HEK293T (cell line): ENCODE measurements at regions not wholly inside any gene's neighbourhood (a gene's known extent, or its start where the extent isn't known, plus 50 kb on each side); places are given as distances from the start of the nearest gene placed in this dataset.

Experiments
- CTBP1 ChIP-seq: fragments of 450-650 bp; IDR thresholded peaks from 2 replicates; pipeline ENCODE4 v1.6.1; 2016; ENCODE audit warnings: borderline replicate concordance
- ELF4 ChIP-seq: fragments of 450-650 bp; IDR thresholded peaks from 2 replicates; pipeline ENCODE4 v1.6.1; 2017; ENCODE audit warnings: antibody characterized with exemption
- FOXA1 ChIP-seq: fragments of 450-650 bp; IDR thresholded peaks from 2 replicates; pipeline ENCODE4 v1.6.1; 2016; ENCODE audit warnings: mild to moderate bottlenecking
- FOXK2 ChIP-seq: fragments of 450-650 bp; IDR thresholded peaks from 2 replicates; pipeline ENCODE4 v1.6.1; 2016; ENCODE audit warnings: mild to moderate bottlenecking
- L3MBTL2 ChIP-seq: fragments of 450-650 bp; conservative IDR thresholded peaks from 2 replicates; pipeline ENCODE4 v1.6.1; 2016; ENCODE audit warnings: mild to moderate bottlenecking

GRCh38 chr19:32067685-32068084 is 277.7 kb upstream of the ZNF507 start:
- TF ChIP-seq FOXA1 (no peak), FOXK2 (no peak), ELF4 (no peak), L3MBTL2 (no peak), CTBP1 (no peak)
